ENCODE measurements at regions not wholly inside any gene's neighbourhood (a gene's known extent, or its start where the extent isn't known, plus 50 kb on each side); places are given as distances from the start of the nearest gene placed in this dataset.

DNA sequence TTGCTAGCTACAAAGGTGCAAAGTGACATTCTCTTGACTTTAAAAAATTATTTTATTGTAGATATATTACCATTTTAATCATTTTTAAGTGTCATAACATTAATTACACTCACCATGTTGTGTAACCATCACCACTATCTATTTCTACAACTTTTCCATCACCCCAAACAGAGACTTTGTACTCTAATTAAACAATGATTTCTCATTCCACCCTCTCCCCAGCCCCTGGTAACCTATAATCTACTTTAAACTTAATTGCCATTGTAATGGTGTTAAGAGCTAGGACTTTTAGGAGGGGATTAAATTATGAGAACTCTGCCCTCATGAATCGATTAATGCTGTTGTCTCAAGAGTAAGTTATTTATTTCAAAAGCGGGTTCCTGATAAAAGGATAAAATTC lies 352.9 kb upstream of the SEL1L start:
- 84 to 90% (median 85%) methylated on average over 2 of the region's 2 CpGs for WGBS, 4 donors
- Histone ChIP-seq H3K27me3 (no peaks in the 10 kb centered on the region), H3K27ac (no peak overlapping the region), H3K4me1 (replicated peaks in 1 of 2) (no peaks in the 10 kb centered on the region), H3K36me3 (replicated peaks in 1 of 2) (no peaks in the 10 kb centered on the region), H3K9me3 (replicated peaks in 1 of 3) (no peaks in the 10 kb centered on the region), H3K4me3 (no peak overlapping the region)
- TF ChIP-seq CTCF (IDR thresholded peaks at IDR 0.05) = no peak
- no peak for TF ChIP-seq POLR2A (IDR thresholded peaks at IDR 0.05)
- intact Hi-C loops (cut with DNase I) = no loop called here
- DNase-seq = no peak

- Histone ChIP-seq H3K27me3 (no peaks in the 10 kb centered on the region), H3K9me3 (replicated peaks in 1 of 3) (no peaks in the 10 kb centered on the region), H3K4me1 (replicated peaks in 1 of 2) (no peaks in the 10 kb centered on the region), H3K36me3 (replicated peaks in 1 of 2) (no peaks in the 10 kb centered on the region), H3K27ac (no peak overlapping the region), H3K4me3 (no peak overlapping the region)
- no peak for DNase-seq
- 51 to 67% (median 61%) methylated on average over 2 of the region's 2 CpGs for WGBS, 4 donors
- intact Hi-C loops (cut with DNase I) = no loop called here
- TF ChIP-seq POLR2A (IDR thresholded peaks at IDR 0.05) (no peak), CTCF (IDR thresholded peaks at IDR 0.05) (no peak)
Observed at GRCh38 chr14:81889529-81889928, 355.9 kb upstream of the SEL1L start.

DNA sequence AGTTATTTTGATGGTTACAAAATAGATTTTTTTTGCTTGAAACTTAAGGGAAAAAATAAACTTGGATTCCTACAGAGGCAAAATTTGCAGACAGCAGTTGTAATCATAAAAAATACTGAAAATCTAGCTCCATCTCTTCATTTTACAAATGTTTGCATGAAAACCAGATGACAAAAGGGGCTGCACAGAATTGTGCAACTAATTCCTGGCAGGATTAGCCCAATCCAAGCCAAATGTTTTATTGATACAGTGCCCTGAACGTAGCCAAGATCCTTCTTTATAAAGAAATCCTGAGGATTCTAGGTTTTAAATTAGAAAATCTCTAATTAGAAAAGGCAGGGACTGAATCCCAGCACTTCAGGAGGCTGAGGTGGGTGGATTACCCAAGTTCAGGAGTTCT lies 356.4 kb upstream of the SEL1L start:
- Histone ChIP-seq H3K27me3 (no peaks in the 10 kb centered on the region), H3K27ac (no peak overlapping the region), H3K4me3 (no peak overlapping the region), H3K9me3 (replicated peaks in 1 of 3) (no peaks in the 10 kb centered on the region), H3K36me3 (replicated peaks in 1 of 2) (no peaks in the 10 kb centered on the region), H3K4me1 (replicated peaks in 1 of 2) (no peaks in the 10 kb centered on the region)
- WGBS, 4 donors = 56 to 71% (median 67%) methylated on average over 1 of the region's 1 CpG
- TF ChIP-seq CTCF (IDR thresholded peaks at IDR 0.05) (no peak), POLR2A (IDR thresholded peaks at IDR 0.05) (no peak)
- intact Hi-C loops (cut with DNase I) = no loop called here
- DNase-seq = no peak

- Histone ChIP-seq H3K27ac (no peak overlapping the region), H3K9me3 (replicated peaks in 1 of 3) (no peaks in the 10 kb centered on the region), H3K27me3 (no peaks in the 10 kb centered on the region), H3K4me3 (no peak overlapping the region), H3K36me3 (replicated peaks in 1 of 2) (no peaks in the 10 kb centered on the region), H3K4me1 (replicated peaks in 1 of 2) (no peaks in the 10 kb centered on the region)
- 81 to 85% (median 83%) methylated on average over 4 to 5 of the region's 5 CpGs for WGBS, 4 donors
- TF ChIP-seq POLR2A (IDR thresholded peaks at IDR 0.05) = no peak
- no peak for TF ChIP-seq CTCF (IDR thresholded peaks at IDR 0.05)
- no peak for DNase-seq
- intact Hi-C loops (cut with DNase I) = no loop called here
Observed at GRCh38 chr14:81903477-81903876, 369.8 kb upstream of the SEL1L start.
